A549 (cell line): ENCODE measurements at regions not wholly inside any gene's neighbourhood (a gene's known extent, or its start where the extent isn't known, plus 50 kb on each side); places are given as distances from the start of the nearest gene placed in this dataset.

Experiments used
- CTCF ChIP-seq: fragments of >200 bp; sonication (Bioruptor Twin); formaldehyde crosslinking; IDR thresholded peaks from 3 replicates; pipeline ENCODE4 v1.5.1; 2016
- EP300 ChIP-seq, 2 experiments: fragments of >200 bp; sonication (Bioruptor Twin); formaldehyde crosslinking; IDR thresholded peaks; 2 replicates in 1 of 2; 3 replicates in 1 of 2; pipeline ENCODE4 v1.6.1; 2016 to 2017
- JUN ChIP-seq, 2 experiments: fragments of >200 bp; sonication (Bioruptor Twin); formaldehyde crosslinking; IDR thresholded peaks; 2 replicates in 1 of 2; 3 replicates in 1 of 2; pipeline ENCODE4 v1.6.1; 2016 to 2017
- MYC ChIP-seq: IDR thresholded peaks from 2 replicates; pipeline ENCODE4 v1.6.1; 2012; ENCODE audit warnings: mild to moderate bottlenecking, inconsistent platforms, low read length, improper control_type of control experiment, borderline replicate concordance
- POLR2A ChIP-seq: IDR thresholded peaks from 2 replicates; pipeline ENCODE4 v1.6.1; 2012; ENCODE audit warnings: mild to moderate bottlenecking, low read length
- POLR2AphosphoS2 ChIP-seq: conservative IDR thresholded peaks from 2 replicates; pipeline ENCODE4 v1.6.1; 2012; ENCODE audit warnings: low read length, improper control_type of control experiment, inconsistent platforms
- RCOR1 ChIP-seq: fragments of 150-350 bp; IDR thresholded peaks from 2 replicates; pipeline ENCODE4 v1.6.1; 2014; ENCODE audit warnings: antibody characterized with exemption, low read length, low read depth
- USF2 ChIP-seq: fragments of 450-650 bp; IDR thresholded peaks from 2 replicates; pipeline ENCODE4 v1.6.1; 2014; ENCODE audit warnings: antibody characterized with exemption

- no peak for TF ChIP-seq CTCF
- no peak for TF ChIP-seq RCOR1
- TF ChIP-seq POLR2A, result no peak
- TF ChIP-seq USF2, result no peak
- TF ChIP-seq EP300 (IDR thresholded peaks at IDR 0.05), result no peak
- TF ChIP-seq JUN (IDR thresholded peaks at IDR 0.05), result no peak
- no peak for TF ChIP-seq POLR2AphosphoS2
- no peak for TF ChIP-seq MYC
Observed at GRCh38 chrX:94454159-94454558, 780.2 kb downstream of the FAM133A start.
